ENCODE measurements at regions not wholly inside any gene's neighbourhood (a gene's known extent, or its start where the extent isn't known, plus 50 kb on each side); places are given as distances from the start of the nearest gene placed in this dataset.
"Not testable (repeated sequence)": the region's sequence is repeated elsewhere in the genome, so short reads cannot be mapped to it uniquely, and the experiment has no call there.

GRCh38 chr19:22517496-22518411 lies 95.6 kb upstream of the ZNF98 start:
- no peaks in the 10 kb centered on the region for H3K9me3 ChIP-seq
- no peaks in the 10 kb centered on the region for H3K4me1 ChIP-seq
- no peak overlapping the region for H3K4me3 ChIP-seq (replicated peaks in 1 of 3)
- H3K27ac ChIP-seq = no peak overlapping the region
- no peak for DNase-seq
- intact Hi-C loops (cut with DNase I) = no loop called here
- no peaks in the 10 kb centered on the region for H3K27me3 ChIP-seq
- TF ChIP-seq, protein P1, sequence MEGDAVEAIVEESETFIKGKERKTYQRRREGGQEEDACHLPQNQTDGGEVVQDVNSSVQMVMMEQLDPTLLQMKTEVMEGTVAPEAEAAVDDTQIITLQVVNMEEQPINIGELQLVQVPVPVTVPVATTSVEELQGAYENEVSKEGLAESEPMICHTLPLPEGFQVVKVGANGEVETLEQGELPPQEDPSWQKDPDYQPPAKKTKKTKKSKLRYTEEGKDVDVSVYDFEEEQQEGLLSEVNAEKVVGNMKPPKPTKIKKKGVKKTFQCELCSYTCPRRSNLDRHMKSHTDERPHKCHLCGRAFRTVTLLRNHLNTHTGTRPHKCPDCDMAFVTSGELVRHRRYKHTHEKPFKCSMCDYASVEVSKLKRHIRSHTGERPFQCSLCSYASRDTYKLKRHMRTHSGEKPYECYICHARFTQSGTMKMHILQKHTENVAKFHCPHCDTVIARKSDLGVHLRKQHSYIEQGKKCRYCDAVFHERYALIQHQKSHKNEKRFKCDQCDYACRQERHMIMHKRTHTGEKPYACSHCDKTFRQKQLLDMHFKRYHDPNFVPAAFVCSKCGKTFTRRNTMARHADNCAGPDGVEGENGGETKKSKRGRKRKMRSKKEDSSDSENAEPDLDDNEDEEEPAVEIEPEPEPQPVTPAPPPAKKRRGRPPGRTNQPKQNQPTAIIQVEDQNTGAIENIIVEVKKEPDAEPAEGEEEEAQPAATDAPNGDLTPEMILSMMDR (IDR thresholded peaks at IDR 0.05) = no peak
- TF ChIP-seq POLR2A (IDR thresholded peaks at IDR 0.05) = no peak
- H3K36me3 ChIP-seq = no peaks in the 10 kb centered on the region
- WGBS, 2 donors = 49 to 71% methylated on average over 38 to 43 of the region's 79 CpGs

DNA sequence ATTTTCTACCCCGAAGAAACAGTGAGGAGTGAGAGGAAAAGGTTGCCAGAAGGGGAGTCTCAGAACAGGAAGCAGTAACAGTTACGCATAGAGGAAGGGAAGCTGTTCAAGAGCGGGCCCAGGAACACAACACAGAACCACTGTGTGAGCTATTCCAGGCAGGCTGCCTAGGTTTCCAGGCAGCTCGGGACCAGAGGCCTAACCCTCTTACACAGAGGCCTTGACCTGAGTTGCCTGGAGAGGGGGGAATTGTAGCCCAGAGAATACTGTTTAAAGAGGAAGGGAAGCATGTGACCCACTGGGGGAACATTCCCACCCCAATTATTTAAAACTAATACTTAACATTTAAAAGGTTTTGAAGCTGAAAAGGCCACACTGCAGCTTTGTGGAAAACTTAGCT lies 93.3 kb upstream of the ZNF98 start:
- no peak for TF ChIP-seq POLR2A (IDR thresholded peaks at IDR 0.05)
- TF ChIP-seq, protein P1 (IDR thresholded peaks at IDR 0.05) = no peak
- Histone ChIP-seq H3K4me3 (replicated peaks in 1 of 3) (no peak overlapping the region), H3K9me3 (no peaks in the 10 kb centered on the region), H3K27ac (no peak overlapping the region), H3K36me3 (no peaks in the 10 kb centered on the region), H3K4me1 (no peaks in the 10 kb centered on the region), H3K27me3 (no peaks in the 10 kb centered on the region)
- intact Hi-C loops (cut with DNase I) = no loop called here
- no peak for DNase-seq
- WGBS, 2 donors = 79 to 94% methylated on average over 4 of the region's 4 CpGs

DNA sequence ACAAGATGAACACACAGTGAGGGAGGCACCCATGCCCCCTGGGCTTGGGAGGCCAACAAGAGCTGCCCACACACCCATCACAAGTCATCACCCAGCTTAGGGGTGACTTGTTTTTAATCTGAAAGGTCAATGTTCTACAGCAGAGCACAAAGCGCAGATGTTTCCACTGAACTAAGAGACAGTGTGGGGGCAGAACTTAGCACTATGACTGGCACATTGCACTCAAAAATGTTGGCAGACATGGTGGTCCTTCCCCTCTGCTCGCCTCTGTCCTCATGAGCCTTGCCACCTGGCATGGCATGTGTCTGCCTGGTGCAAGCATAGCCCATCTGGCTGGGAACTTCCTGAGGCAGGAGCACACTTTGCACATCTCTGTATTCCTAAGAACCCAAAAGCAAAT lies 81.4 kb upstream of the ZNF98 start:
- no peak for DNase-seq
- Histone ChIP-seq H3K4me3 (replicated peaks in 1 of 3) (no peak overlapping the region), H3K4me1 (no peaks in the 10 kb centered on the region), H3K27ac (no peak overlapping the region), H3K27me3 (no peaks in the 10 kb centered on the region), H3K36me3 (no peaks in the 10 kb centered on the region), H3K9me3 (no peaks in the 10 kb centered on the region)
- no peak for TF ChIP-seq POLR2A (IDR thresholded peaks at IDR 0.05)
- TF ChIP-seq, protein P1 (IDR thresholded peaks at IDR 0.05) = no peak
- WGBS, 2 donors = 82 to 91% methylated on average over 2 of the region's 2 CpGs
- intact Hi-C loops (cut with DNase I) = no loop called here

DNA sequence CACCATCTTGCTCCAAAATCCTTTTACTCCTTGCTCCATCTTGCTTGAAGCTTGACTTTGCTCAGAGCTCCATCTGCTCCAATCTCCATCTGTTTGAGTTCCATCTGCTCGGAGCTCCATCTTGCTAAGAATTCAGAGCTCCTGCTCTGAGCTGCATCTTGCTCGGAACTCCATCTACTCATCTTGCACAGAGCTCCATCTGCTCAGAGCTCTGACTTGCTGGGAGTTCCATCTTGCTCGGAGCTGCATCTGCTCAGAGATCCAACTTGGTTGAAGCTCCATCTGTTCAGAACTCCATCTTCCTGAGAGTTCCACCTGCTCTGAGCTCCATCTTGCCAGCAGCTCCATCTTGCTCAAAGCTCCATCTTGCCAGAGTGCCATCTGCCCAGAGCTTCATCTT lies 80.6 kb upstream of the ZNF98 start:
- no peak overlapping the region for H3K27ac ChIP-seq
- no peaks in the 10 kb centered on the region for H3K36me3 ChIP-seq
- H3K4me3 ChIP-seq (replicated peaks in 1 of 3) = no peak overlapping the region
- H3K27me3 ChIP-seq = no peaks in the 10 kb centered on the region
- DNase-seq = no peak
- intact Hi-C loops (cut with DNase I) = no loop called here
- TF ChIP-seq, protein P1 (IDR thresholded peaks at IDR 0.05) = no peak
- no peak for TF ChIP-seq POLR2A (IDR thresholded peaks at IDR 0.05)
- WGBS, 2 donors = 83 to 93% methylated on average over 3 of the region's 3 CpGs
- H3K9me3 ChIP-seq = no peaks in the 10 kb centered on the region
- no peaks in the 10 kb centered on the region for H3K4me1 ChIP-seq

DNA sequence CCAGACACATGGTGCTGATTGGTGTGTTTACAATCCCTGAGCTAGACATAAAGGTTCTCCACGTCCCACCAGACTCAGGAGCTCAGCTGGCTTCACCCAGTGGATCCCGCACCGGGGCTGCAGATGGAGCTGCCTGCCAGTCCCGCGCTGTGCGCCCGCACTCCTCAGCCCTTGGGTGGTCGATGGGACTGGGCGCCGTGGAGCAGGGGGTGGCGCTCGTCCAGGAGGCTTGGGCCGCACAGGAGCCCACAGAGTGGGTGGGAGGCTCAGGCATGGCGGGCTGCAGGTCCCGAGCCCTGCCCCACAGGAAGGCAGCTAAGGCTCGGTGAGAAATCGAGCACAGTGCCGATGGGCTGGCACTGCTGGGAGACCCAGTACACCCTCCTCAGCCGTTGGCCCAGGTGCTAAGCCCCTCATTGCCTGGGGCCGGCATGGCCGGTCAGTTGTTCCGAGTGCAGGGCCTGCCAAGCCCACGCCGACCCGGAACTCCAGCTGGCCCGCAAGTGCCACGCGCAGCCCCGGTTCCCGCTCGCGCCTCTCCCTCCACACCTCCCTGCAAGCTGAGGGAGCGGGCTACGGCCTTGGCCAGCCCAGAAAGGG lies 76.8 kb upstream of the ZNF98 start:
- not testable (repeated sequence) for DNase-seq
- WGBS, 2 donors = 97 to 99% methylated on average over 6 to 27 of the region's 34 CpGs

More for the DNA sequence above, 76.8 kb upstream of the ZNF98 start:
- intact Hi-C loops (cut with DNase I); H3K4me1 ChIP-seq; H3K4me3 ChIP-seq (replicated peaks in 1 of 3); H3K9me3 ChIP-seq; H3K36me3 ChIP-seq; H3K27me3 ChIP-seq; H3K27ac ChIP-seq: not testable (repeated sequence)
